ENCODE measurements at regions not wholly inside any gene's neighbourhood (a gene's known extent, or its start where the extent isn't known, plus 50 kb on each side); places are given as distances from the start of the nearest gene placed in this dataset.

- H2BK5ac ChIP-seq (ENCODE audit: insufficient read length, low read length), result no peak overlapping the region
Measured at GRCh38 chr5:143505934-143506333, 102.4 kb upstream of the NR3C1 start.

More at GRCh38 chr5:143505934-143506333, 102.4 kb upstream of the NR3C1 start:
- no peak overlapping the region for H3K9ac ChIP-seq (ENCODE audit: extremely low read depth, insufficient read length, low read length)
- no peak overlapping the region for H3K18ac ChIP-seq (ENCODE audit: insufficient read length, low read depth, low read length)
- no peak for TF ChIP-seq CTCF (conservative IDR thresholded peaks at IDR 0.05)
- no peaks in the 10 kb centered on the region for H3K79me2 ChIP-seq (ENCODE audit: insufficient read depth, low read length)
- no peak overlapping the region for H3K56ac ChIP-seq (ENCODE audit: insufficient read length, low read depth, low read length)
- H2BK120ac ChIP-seq (ENCODE audit: low read depth, low read length, poor library complexity, severe bottlenecking), result no peak overlapping the region
- Mint-ChIP-seq H3K4me1 (peaks cover 7% of the 10 kb centered on the region in 2 experiments), H3K36me3 (ENCODE audit: insufficient read depth in 1 of 3, low read depth in 3 of 3) (no peaks in the 10 kb centered on the region), H3K4me3 (no peak overlapping the region), H3K27me3 (ENCODE audit: low read depth) (no peaks in the 10 kb centered on the region), H3K27ac (no peak overlapping the region), H3K9me3 (no peaks in the 10 kb centered on the region)
- no peak overlapping the region for H2BK15ac ChIP-seq (ENCODE audit: low read depth, low read length)
- no peak for DNase-seq
- no peak overlapping the region for H3K27ac ChIP-seq (ENCODE audit: insufficient read length, low read depth, low read length)
- H2AFZ ChIP-seq (ENCODE audit: low read length), result no peak overlapping the region
- no peak overlapping the region for H3K4ac ChIP-seq (ENCODE audit: low read depth, low read length)
- no peaks in the 10 kb centered on the region; the same call in 1 of the 2 replicates for H3K4me1 ChIP-seq (ENCODE audit: insufficient read depth, low read length)
- no peak overlapping the region for H4K91ac ChIP-seq (ENCODE audit: insufficient read length, low read depth, low read length)
- no CpG with 5 or more reads among the region's 1 CpG for WGBS (ENCODE audit: extremely low coverage, insufficient read length, low lambda C conversion rate)
- no peak overlapping the region for H2BK12ac ChIP-seq (ENCODE audit: insufficient read length, low read depth, low read length)
- no peaks in the 10 kb centered on the region for H4K20me1 ChIP-seq (ENCODE audit: control insufficient read depth, insufficient read depth, insufficient read length)
- H3K23me2 ChIP-seq (ENCODE audit: insufficient read length, low read depth, low read length, poor library complexity, severe bottlenecking), result no peaks in the 10 kb centered on the region
- no peak overlapping the region for H3K14ac ChIP-seq (ENCODE audit: insufficient read depth, low read length)
- no peak overlapping the region for H3K4me2 ChIP-seq (ENCODE audit: insufficient read depth, insufficient read length, low read length)
- no peak overlapping the region for H4K8ac ChIP-seq (replicated peaks; ENCODE audit: insufficient read length, low read depth, low read length)
- no peak overlapping the region for H3K23ac ChIP-seq (ENCODE audit: insufficient read length, low read depth, low read length)
- no peak overlapping the region for H3T11ph ChIP-seq (ENCODE audit: low read length)
- no peak overlapping the region for H2AK5ac ChIP-seq (ENCODE audit: insufficient read length, low read length)
- no peaks in the 10 kb centered on the region for H3K79me1 ChIP-seq (ENCODE audit: insufficient read depth, low read depth, low read length, poor library complexity, severe bottlenecking)
- H3K27me3 ChIP-seq (ENCODE audit: insufficient read depth, low read length), result no peaks in the 10 kb centered on the region
- H3K9me3 ChIP-seq (ENCODE audit: control insufficient read depth, low read depth, low read length), result no peaks in the 10 kb centered on the region
- no peak overlapping the region for H4K5ac ChIP-seq (ENCODE audit: insufficient read length, low read depth, low read length)
- no peak overlapping the region for H2BK20ac ChIP-seq (ENCODE audit: low read depth, low read length, poor library complexity, severe bottlenecking)

Measured in H9 (cell line).